ENCODE measurements at regions not wholly inside any gene's neighbourhood (a gene's known extent, or its start where the extent isn't known, plus 50 kb on each side); places are given as distances from the start of the nearest gene placed in this dataset.

GRCh38 chr13:85655040-85655439 is 144.2 kb downstream of the SLITRK6 start:
- no peak for TF ChIP-seq CTCF (IDR thresholded peaks at IDR 0.05; ENCODE audit: low read depth, low read length)
- no peak for DNase-seq (ENCODE audit: extremely low read depth, low read depth)

- DNase-seq (ENCODE audit: extremely low read depth, low read depth) = no peak
- TF ChIP-seq CTCF (IDR thresholded peaks at IDR 0.05; ENCODE audit: low read depth, low read length) = no peak
Measured at GRCh38 chr13:85654227-85654626, 145.0 kb downstream of the SLITRK6 start.

GRCh38 chr13:85653681-85654080 is 145.5 kb downstream of the SLITRK6 start:
- no peak for TF ChIP-seq CTCF (IDR thresholded peaks at IDR 0.05; ENCODE audit: low read depth, low read length)
- no peak for DNase-seq (ENCODE audit: extremely low read depth, low read depth)

- no peak for DNase-seq (ENCODE audit: extremely low read depth, low read depth)
- TF ChIP-seq CTCF (IDR thresholded peaks at IDR 0.05; ENCODE audit: low read depth, low read length) = no peak
Measured at GRCh38 chr13:85652491-85652890, 146.7 kb downstream of the SLITRK6 start.

GRCh38 chr13:85651440-85651839 is 147.8 kb downstream of the SLITRK6 start:
- no peak for TF ChIP-seq CTCF (IDR thresholded peaks at IDR 0.05; ENCODE audit: low read depth, low read length)
- DNase-seq (ENCODE audit: extremely low read depth, low read depth) = no peak

- no peak for TF ChIP-seq CTCF (IDR thresholded peaks at IDR 0.05; ENCODE audit: low read depth, low read length)
- no peak for DNase-seq (ENCODE audit: extremely low read depth, low read depth)
Measured at GRCh38 chr13:85650613-85651012, 148.6 kb downstream of the SLITRK6 start.

GRCh38 chr13:85640727-85641126 is 158.5 kb downstream of the SLITRK6 start:
- TF ChIP-seq CTCF (IDR thresholded peaks at IDR 0.05; ENCODE audit: low read depth, low read length) = no peak
- no peak for DNase-seq (ENCODE audit: extremely low read depth, low read depth)

All from AG09319 (cell line).